HepG2 (cell line): ENCODE measurements at regions not wholly inside any gene's neighbourhood (a gene's known extent, or its start where the extent isn't known, plus 50 kb on each side); places are given as distances from the start of the nearest gene placed in this dataset.

Experiments used
- ATAC-seq: fragments of 200-7000 bp; cut with Tn5 transposase; 3 replicates; pipeline ENCODE4 v1.9.1; 2020; ENCODE audit warnings: mild to moderate bottlenecking, moderate library complexity
- BruUV-seq: library from RNA; stranded (reverse); fragments of 400-500 nt; replicated peaks from 2 replicates; lab custom pipeline; 2021; lab: Mats Ljungman, UMichigan
- CTCF ChIA-PET: fragments of 300-600 bp; formaldehyde crosslinking; extraction: SDS; loops from one replicate; lab custom pipeline; 2021; ENCODE audit warnings: low total read pairs, inconsistent platforms, low intra/inter-chr PET ratio; lab: Yijun Ruan, JAX
- POLR2A ChIA-PET: fragments of 350-600 bp; sonication (Branson Sonifier 250); formaldehyde crosslinking; loops from one replicate; lab custom pipeline; 2020; ENCODE audit warnings: antibody characterized with exemption, inconsistent platforms; lab: Yijun Ruan, JAX
- DNase-seq: peaks from one replicate; pipeline ENCODE4 v3.0.0-alpha.2; 2015; ENCODE audit warnings: low spot score
- FAIRE-seq: peaks from 3 replicates; lab custom pipeline; 2011; peaks lifted over from hg19 to GRCh38; lab: Jason Lieb, UNC
- H2AFZ ChIP-seq: one replicate; pipeline ENCODE4 v1.6.1; 2011; ENCODE audit warnings: low read length, inconsistent platforms
- H3K27ac ChIP-seq: fragments of 300-600 bp; 3 replicates; pipeline ENCODE4 v1.8.0; 2011; ENCODE audit warnings: mixed run types, mild to moderate bottlenecking, mixed read lengths, low read length, inconsistent platforms; ENCODE audit not compliant: insufficient read depth; ENCODE audit errors: extremely low read length
- H3K27me3 ChIP-seq, 2 experiments: fragments of 200-600 bp in 1 of 2; 2 replicates in 1 of 2; 3 replicates in 1 of 2; pipeline versions ENCODE4 v1.6.0 to v1.8.0; 2011; ENCODE audit warnings: low read length in 2 of 2, mild to moderate bottlenecking in 2 of 2, moderate library complexity in 2 of 2, inconsistent platforms in 1 of 2; ENCODE audit not compliant: insufficient read depth in 2 of 2, control insufficient read depth in 1 of 2
- H3K36me3 ChIP-seq, 2 experiments: fragments of 200-600 bp in 1 of 2; replicated peaks in 1 of 2; 2 replicates in 1 of 2; 3 replicates in 1 of 2; pipeline versions ENCODE4 v1.5.1 to v1.8.0; 2011; ENCODE audit warnings: low read length in 2 of 2, inconsistent platforms in 1 of 2; ENCODE audit not compliant: insufficient read depth in 2 of 2, control insufficient read depth in 1 of 2
- H3K4me1 ChIP-seq: 2 replicates; pipeline ENCODE4 v1.5.1; 2012; ENCODE audit warnings: low read length, inconsistent platforms; ENCODE audit not compliant: insufficient read depth
- H3K4me2 ChIP-seq: 2 replicates; pipeline ENCODE4 v1.6.0; 2011; ENCODE audit warnings: low read depth, low read length, inconsistent platforms
- H3K4me3 ChIP-seq, 3 experiments: fragments of 200-600 bp in 1 of 3; sonication (generic), shearing (Covaris generic) in 1 of 3; replicated peaks in 1 of 3; 2 replicates each; pipeline ENCODE4 v1.5.1; 2011 to 2016; ENCODE audit warnings: low read length in 3 of 3, inconsistent platforms in 2 of 3, low read depth in 2 of 3, mild to moderate bottlenecking in 2 of 3, control low read depth in 1 of 3, mixed read lengths in 1 of 3; ENCODE audit not compliant: insufficient read depth in 1 of 3
- H3K79me2 ChIP-seq: one replicate; pipeline ENCODE4 v1.6.1; 2011; ENCODE audit warnings: low read length, inconsistent platforms; ENCODE audit not compliant: insufficient read depth
- H3K9ac ChIP-seq: 2 replicates; pipeline ENCODE4 v1.6.0; 2011; ENCODE audit warnings: mild to moderate bottlenecking, low read depth, low read length, inconsistent platforms; ENCODE audit not compliant: insufficient read depth
- H3K9me3 ChIP-seq: 2 replicates; pipeline ENCODE4 v1.5.1; 2012; ENCODE audit warnings: mild to moderate bottlenecking, low read length
- H4K20me1 ChIP-seq: 2 replicates; pipeline ENCODE4 v1.6.0; 2011; ENCODE audit warnings: inconsistent platforms, mild to moderate bottlenecking, low read length, moderate library complexity; ENCODE audit not compliant: insufficient read depth
- KLF9 ChIP-seq: IDR thresholded peaks from 2 replicates; pipeline ENCODE4 v1.6.1; 2016; ENCODE audit warnings: low read depth
- MIER3 ChIP-seq: IDR thresholded peaks from 2 replicates; pipeline ENCODE4 v1.6.1; 2016; ENCODE audit warnings: missing compliant biosample characterization, borderline replicate concordance
- NR1H2 ChIP-seq: sonication (generic); formaldehyde crosslinking; IDR thresholded peaks from 2 replicates; pipeline ENCODE4 v1.8.1; 2022; ENCODE audit warnings: low read depth, missing genetic modification reagents, borderline replicate concordance
- RFXANK ChIP-seq: IDR thresholded peaks from 2 replicates; pipeline ENCODE4 v1.6.1; 2016
- SMARCC2 ChIP-seq: fragments of 450-650 bp; IDR thresholded peaks from 2 replicates; pipeline ENCODE4 v1.6.1; 2017; ENCODE audit warnings: antibody characterized with exemption, mild to moderate bottlenecking
- SUZ12 ChIP-seq: fragments of 150-350 bp; IDR thresholded peaks from 2 replicates; pipeline ENCODE4 v1.6.1; 2014; ENCODE audit warnings: low read depth, low read length
- TBL1XR1 ChIP-seq: fragments of 150-350 bp; IDR thresholded peaks from 2 replicates; pipeline ENCODE4 v1.6.1; 2014; ENCODE audit warnings: borderline replicate concordance, low read length; ENCODE audit not compliant: partially characterized antibody
- ZNF792 ChIP-seq: IDR thresholded peaks from 2 replicates; pipeline ENCODE4 v1.6.1; 2016
- WGBS: methylation state at CpG from one replicate; pipeline ENCODE4 v1.1.6; 2017; ENCODE audit warnings: low lambda C conversion rate; 5-methylcytosine and 5-hydroxymethylcytosine counted together
- in situ Hi-C: cut with HindIII; loops from 2 replicates; pipeline ENCODE4 v1.10.0; 2017; ENCODE audit warnings: low pct_unique_long_range_greater_than_20kb; ENCODE audit not compliant: extremely low pct_ligation_motif_present
- intact Hi-C: fragments of 100-400 bp; cut with micrococcal nuclease; formaldehyde crosslinking; loops from one replicate; pipeline ENCODE4 v1.10.0; 2022; ENCODE audit not compliant: unreplicated experiment
- TF ChIP-seq, protein P1 (sequence below): sonication (generic); formaldehyde crosslinking; IDR thresholded peaks from 2 replicates; pipeline ENCODE4 v1.8.0; 2022; ENCODE audit warnings: missing genetic modification reagents, mild to moderate bottlenecking, borderline replicate concordance

DNA sequence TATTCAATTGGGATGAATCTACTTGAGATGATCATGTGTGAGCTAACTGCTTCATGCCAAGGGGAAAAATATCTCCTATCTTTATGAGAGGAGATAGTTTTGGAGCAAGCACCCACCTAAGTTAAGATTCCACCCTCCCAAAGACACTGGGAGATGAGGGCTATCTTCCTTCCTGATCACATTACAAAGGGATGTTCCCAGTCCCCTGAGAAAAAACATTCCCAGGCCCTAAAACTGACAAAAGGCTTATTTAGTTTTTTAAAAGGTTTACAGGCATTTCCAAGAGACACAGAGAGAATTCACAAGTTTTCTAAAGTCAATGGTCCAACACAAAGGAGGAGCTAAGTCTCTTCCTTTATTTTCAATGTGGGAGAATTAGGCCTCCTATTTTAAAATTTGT is 401.5 kb downstream of the FBXO15 start:
- intact Hi-C loops (no loop called here), in situ Hi-C loops (no loop called here)
- no peak overlapping the region for H2AFZ ChIP-seq
- ChIA-PET POLR2A (no interaction called here), CTCF (no interaction called here)
- H3K9ac ChIP-seq = no peak overlapping the region
- DNase-seq (no peak), ATAC-seq (no peak), FAIRE-seq (no peak)
- H4K20me1 ChIP-seq = no peaks in the 10 kb centered on the region
- H3K4me2 ChIP-seq = no peak overlapping the region
- TF ChIP-seq KLF9 (CRISPR knock-in tag) = no peak
- TF ChIP-seq MIER3 (CRISPR knock-in tag) = no peak
- no peak for TF ChIP-seq NR1H2
- no peak for TF ChIP-seq ZNF792 (CRISPR knock-in tag)
- TF ChIP-seq, protein P1, sequence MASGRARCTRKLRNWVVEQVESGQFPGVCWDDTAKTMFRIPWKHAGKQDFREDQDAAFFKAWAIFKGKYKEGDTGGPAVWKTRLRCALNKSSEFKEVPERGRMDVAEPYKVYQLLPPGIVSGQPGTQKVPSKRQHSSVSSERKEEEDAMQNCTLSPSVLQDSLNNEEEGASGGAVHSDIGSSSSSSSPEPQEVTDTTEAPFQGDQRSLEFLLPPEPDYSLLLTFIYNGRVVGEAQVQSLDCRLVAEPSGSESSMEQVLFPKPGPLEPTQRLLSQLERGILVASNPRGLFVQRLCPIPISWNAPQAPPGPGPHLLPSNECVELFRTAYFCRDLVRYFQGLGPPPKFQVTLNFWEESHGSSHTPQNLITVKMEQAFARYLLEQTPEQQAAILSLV = no peak
- no peak for TF ChIP-seq SUZ12
- no peak for TF ChIP-seq TBL1XR1
- no peak for TF ChIP-seq SMARCC2
- no peaks in the 10 kb centered on the region for H3K9me3 ChIP-seq
- no peaks in the 10 kb centered on the region for H3K27me3 ChIP-seq
- no peak overlapping the region for H3K4me3 ChIP-seq
- H3K79me2 ChIP-seq = no peaks in the 10 kb centered on the region
- no peak overlapping the region for H3K27ac ChIP-seq
- no peaks in the 10 kb centered on the region for H3K4me1 ChIP-seq
- H3K36me3 ChIP-seq = no peaks in the 10 kb centered on the region
- BruUV-seq = no TSS peak

DNA sequence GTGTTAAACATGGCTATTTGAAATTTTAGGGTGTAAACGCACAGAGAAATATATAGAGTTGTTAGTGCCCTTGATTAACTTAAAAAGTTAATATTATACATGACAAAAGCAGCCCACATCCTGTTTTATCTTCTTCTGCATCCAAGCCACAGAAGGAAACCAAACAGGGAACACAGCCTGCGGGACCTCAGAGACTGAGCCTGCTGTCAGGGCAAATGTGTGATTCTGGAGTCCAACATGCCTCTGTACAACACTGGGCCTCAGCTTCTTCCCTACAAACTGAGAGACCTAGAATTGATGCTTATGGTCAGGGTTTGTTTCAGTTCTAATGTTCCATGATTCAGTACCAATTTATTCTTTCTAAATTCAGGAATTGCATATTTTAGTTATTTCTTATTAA is 404.7 kb downstream of the FBXO15 start:
- no peak overlapping the region for H3K4me3 ChIP-seq
- H3K9ac ChIP-seq = no peak overlapping the region
- H3K9me3 ChIP-seq = no peaks in the 10 kb centered on the region
- no peaks in the 10 kb centered on the region for H3K79me2 ChIP-seq
- no peaks in the 10 kb centered on the region for H3K27me3 ChIP-seq
- WGBS = 0% methylated on average over 2 of the region's 2 CpGs
- TF ChIP-seq RFXANK (CRISPR knock-in tag) = no peak
- no peaks in the 10 kb centered on the region for H4K20me1 ChIP-seq
- no peak for FAIRE-seq
- BruUV-seq = no TSS peak
- no peaks in the 10 kb centered on the region for H3K36me3 ChIP-seq
- ChIA-PET CTCF (no interaction called here), POLR2A (no interaction called here)
- H2AFZ ChIP-seq = no peak overlapping the region
- no peak for ATAC-seq
- no peaks in the 10 kb centered on the region for H3K4me1 ChIP-seq
- DNase-seq = no peak
- intact Hi-C loops = no loop called here
- in situ Hi-C loops = no loop called here
- no peak overlapping the region for H3K4me2 ChIP-seq
- no peak overlapping the region for H3K27ac ChIP-seq
